ENCODE measurements at regions not wholly inside any gene's neighbourhood (a gene's known extent, or its start where the extent isn't known, plus 50 kb on each side); places are given as distances from the start of the nearest gene placed in this dataset.
A peak's percentile ranks its signal among the peaks of the same experiment; 100 is the strongest.

DNA sequence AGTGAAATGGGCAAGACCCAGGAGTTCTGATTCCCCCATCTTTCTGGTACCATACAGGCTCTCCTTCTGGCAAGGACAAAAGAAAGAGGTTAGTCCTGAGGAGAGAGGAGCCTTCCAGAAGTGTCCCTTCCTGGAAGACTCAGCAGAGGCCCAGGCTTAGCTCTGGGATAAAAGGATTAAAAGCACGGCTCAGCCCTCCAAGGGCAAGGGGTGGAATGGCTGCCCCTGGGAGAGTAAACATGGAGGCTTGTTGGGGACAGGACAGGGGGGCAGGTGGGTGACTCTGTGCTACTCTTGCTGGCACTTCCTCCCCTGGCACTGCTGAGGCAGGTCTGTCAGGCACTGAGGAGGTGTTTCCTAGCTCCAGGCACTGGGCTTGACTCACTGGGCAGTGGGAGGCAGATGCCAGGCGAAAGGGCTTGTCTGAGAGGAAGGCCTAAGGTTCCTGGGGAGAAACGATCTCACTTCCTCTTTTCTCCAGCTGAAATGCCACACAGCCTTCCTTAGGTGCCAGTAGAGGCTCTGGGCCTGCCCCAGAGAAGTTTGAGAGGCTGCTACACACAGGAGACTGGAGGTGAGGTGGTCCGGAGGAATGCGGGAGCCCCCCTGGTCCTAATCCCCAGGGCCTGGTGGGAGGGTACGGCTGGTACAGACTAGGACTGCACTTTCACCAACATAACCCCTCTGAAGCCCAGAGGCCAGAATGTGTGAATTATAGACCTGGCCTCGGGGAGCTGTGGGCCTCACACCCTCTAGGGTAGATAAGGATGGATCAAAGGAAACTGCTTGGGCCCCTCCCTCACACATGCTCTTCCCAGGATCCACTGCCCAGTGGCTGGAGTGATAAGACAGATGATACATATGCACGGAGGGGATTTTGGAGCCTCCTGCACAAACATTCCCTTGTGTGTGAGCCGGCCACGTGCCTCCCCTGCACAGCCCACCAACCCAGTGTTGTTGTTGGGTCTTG is 63.2 kb upstream of the PODXL start:
- TF ChIP-seq CTCF (IDR thresholded peaks at IDR 0.05), result no peak
- Histone ChIP-seq H3K9me3 (no peaks in the 10 kb centered on the region), H3K27ac (peak overlapping the region in 5 of 10 donors; percentile 7 to 87 (median 64)), H3K27me3 (no peaks in the 10 kb centered on the region), H3K36me3 (no peaks in the 10 kb centered on the region), H3K4me1 (peaks cover 28 to 64% (median 53%) of the 10 kb centered on the region in 9 donors), H3K4me3 (no peak overlapping the region)
- 79 to 80% methylated on average over 10 of the region's 10 CpGs for WGBS, 2 donors
- no peak for DNase-seq
- no peak for ATAC-seq
- intact Hi-C loops (cut with DNase I), result loop anchor here in 2 of 10 donors (5.0 to 10.0 kb wide), 2 partner anchors 37 to 105 kb away; no protein-coding TSS in a partner anchor

GRCh38 chr7:131618391-131618790 is 62.0 kb upstream of the PODXL start:
- DNase-seq (no peak), ATAC-seq (no peak)
- no peaks in the 10 kb centered on the region for H3K36me3 ChIP-seq
- H3K27me3 ChIP-seq, result no peaks in the 10 kb centered on the region
- H3K27ac ChIP-seq, result peak overlapping the region in 1 of 10 donors; percentile 12
- peaks cover 20 to 52% (median 42%) of the 10 kb centered on the region in 9 donors for H3K4me1 ChIP-seq
- no peak for TF ChIP-seq CTCF (IDR thresholded peaks at IDR 0.05)
- intact Hi-C loops (cut with DNase I), result no loop called here
- WGBS, 2 donors, result 18 to 35% methylated on average over 5 of the region's 5 CpGs
- H3K4me3 ChIP-seq, result no peak overlapping the region
- H3K9me3 ChIP-seq, result no peaks in the 10 kb centered on the region

DNA sequence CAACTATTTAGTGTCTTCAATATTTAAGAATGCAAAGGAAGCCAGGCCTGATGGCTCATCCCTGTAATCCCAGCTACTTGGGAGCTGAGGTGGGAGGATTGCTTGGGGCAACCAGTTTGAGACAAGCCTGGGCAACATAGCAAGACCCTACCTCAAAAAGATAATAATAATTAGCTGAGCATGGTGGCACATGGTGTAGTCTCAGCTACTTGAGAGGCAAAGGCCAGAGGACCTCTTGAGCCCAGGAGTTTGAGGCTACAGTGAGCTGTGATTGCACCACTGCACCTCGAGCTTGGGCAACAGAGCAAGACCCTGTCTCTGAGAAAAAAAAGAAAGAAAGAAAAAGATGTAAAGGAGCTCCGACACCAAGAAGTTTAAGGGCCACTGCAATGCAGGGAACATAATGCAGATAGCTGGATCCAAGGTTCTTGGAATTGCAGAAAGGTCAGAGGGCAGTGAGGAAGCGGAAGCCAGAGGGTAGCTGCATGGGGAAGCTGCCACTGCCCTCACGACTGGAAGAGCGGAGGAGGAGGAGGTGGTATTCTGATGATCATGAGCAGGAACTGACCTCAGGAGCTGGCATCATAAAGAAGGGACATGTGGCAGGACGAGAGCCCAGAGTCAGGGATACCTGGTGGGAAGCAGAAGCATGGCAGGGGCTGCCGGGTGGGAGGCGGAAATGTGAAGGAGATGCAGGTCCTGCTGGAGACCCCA is 60.2 kb upstream of the PODXL start:
- 91 to 92% methylated on average over 8 of the region's 8 CpGs for WGBS, 2 donors
- intact Hi-C loops (cut with DNase I), result loop anchor here in 1 of 10 donors (2.0 kb wide), 1 partner anchor 36 kb away; no protein-coding TSS in a partner anchor

More for the DNA sequence above, 60.2 kb upstream of the PODXL start:
- H3K27ac ChIP-seq, result no peak overlapping the region
- no peak for TF ChIP-seq CTCF (IDR thresholded peaks at IDR 0.05)
- DNase-seq (no peak), ATAC-seq (no peak)
- no peaks in the 10 kb centered on the region for H3K9me3 ChIP-seq
- no peak overlapping the region for H3K4me3 ChIP-seq
- no peaks in the 10 kb centered on the region for H3K36me3 ChIP-seq
- H3K27me3 ChIP-seq, result no peaks in the 10 kb centered on the region
- peaks cover 11 to 34% (median 24%) of the 10 kb centered on the region in 9 donors for H3K4me1 ChIP-seq
